Activated CD8-positive, alpha-beta memory T cell treated with anti-CD3 and anti-CD28 coated beads for 36 hours (primary cell): ENCODE measurements at regions not wholly inside any gene's neighbourhood (a gene's known extent, or its start where the extent isn't known, plus 50 kb on each side); places are given as distances from the start of the nearest gene placed in this dataset.
"Not testable (repeated sequence)": the region's sequence is repeated elsewhere in the genome, so short reads cannot be mapped to it uniquely, and the experiment has no call there.

Experiments used
- CTCF ChIA-PET: fragments of 350-600 bp; sonication (Branson Sonifier 250); formaldehyde crosslinking; loops from one replicate; lab custom pipeline; 2021; ENCODE audit warnings: antibody characterized with exemption; lab: Charles Lee
- POLR2A ChIA-PET: fragments of 350-600 bp; sonication (Branson Sonifier 250); formaldehyde crosslinking; loops from one replicate; lab custom pipeline; 2021; ENCODE audit warnings: antibody characterized with exemption; lab: Charles Lee

DNA sequence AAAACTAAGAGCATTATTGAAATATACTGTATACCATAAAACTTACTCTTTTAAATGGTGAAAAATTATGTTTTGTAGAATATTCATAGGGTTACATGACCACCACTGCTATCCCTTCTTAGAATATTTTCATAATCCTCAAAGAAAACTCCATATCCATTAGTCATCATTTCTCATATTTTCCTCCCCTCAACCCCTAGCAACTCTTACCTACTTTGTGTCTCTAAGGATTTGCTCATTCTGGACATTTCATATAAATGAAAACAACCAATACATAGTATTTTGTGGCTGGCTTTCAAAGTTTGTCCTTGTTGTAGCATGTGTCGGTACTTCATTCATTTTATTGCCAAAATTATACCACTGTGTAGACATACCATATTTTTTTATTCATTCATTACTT is 863.8 kb downstream of the KCNA4 start:
- ChIA-PET CTCF (no interaction called here), POLR2A (no interaction called here)

DNA sequence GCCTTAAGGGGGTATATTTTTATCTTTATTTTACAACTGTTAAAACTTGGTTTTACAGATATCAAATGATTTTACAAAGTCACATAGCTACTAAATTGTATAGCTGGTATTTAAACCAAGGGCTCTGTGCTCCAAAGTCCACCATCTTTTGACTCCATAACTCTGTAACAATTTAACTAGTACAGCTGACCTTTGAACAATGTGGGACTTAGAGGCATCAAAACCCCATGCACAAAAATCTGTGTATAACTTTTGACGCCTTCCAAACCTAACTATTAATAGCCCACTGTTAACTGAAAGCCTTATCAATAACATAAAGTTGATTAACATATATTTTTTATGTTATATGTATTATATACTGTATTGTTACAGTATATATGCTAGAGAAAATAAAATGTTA is 874.3 kb downstream of the KCNA4 start:
- CTCF ChIA-PET, POLR2A ChIA-PET: not testable (repeated sequence)

DNA sequence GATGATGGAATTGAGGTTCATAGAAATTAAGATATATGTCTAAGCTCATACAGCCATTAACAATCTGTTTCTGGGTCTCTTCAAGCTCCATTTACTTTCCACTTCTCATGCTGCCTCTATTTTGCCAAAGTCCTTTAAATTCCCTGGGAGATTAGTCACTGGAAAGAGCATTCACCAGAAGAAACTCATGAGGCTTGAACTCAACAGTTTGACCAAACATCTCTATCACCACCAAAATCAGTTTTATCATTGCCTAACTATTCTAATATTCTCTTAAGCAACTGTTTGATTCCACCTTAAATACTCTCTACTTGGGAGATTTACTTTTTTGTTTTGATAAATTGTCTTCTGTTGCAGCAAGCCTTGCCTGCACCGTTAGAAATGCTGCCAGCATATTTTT is 881.3 kb downstream of the KCNA4 start:
- ChIA-PET POLR2A (no interaction called here), CTCF (no interaction called here)

DNA sequence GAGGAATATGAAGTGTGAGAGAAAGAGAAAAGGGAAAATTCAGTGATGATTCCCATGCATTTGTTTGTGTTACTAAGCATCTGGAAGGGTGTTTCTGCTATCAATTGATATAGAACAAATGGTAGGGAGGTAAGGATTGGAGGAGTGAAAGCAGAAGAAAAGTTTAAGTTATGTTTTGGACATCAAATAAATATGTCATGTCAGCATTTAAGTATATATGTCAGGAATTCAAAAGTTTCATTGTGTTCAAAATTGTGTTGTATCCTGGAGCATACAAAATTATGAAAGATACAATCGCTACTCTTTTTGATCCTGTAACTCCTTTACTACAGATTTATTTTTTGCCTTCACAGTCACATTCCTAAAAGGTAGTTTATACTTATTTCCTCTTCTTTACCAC is 885.8 kb downstream of the KCNA4 start:
- ChIA-PET POLR2A (no interaction called here), CTCF (no interaction called here)

DNA sequence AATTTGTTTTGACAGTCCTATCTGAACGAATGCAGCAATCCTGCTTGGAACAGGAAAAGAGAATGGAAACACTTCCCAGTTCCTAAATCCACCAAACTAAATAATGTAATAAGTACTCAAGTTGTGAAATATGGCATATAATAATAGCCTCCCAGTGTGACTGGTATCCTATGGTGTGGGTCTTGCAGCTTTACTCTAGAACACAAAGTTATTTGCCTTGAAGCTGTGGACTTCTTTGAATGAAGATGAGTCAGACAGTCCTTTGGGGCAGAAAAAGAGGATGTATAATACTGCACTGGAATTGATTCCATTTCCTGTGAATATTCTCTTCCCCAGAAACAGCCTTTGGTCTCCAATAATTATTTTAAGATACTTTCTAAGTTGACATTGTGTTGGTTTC is 887.0 kb downstream of the KCNA4 start:
- ChIA-PET CTCF (no interaction called here), POLR2A (no interaction called here)

DNA sequence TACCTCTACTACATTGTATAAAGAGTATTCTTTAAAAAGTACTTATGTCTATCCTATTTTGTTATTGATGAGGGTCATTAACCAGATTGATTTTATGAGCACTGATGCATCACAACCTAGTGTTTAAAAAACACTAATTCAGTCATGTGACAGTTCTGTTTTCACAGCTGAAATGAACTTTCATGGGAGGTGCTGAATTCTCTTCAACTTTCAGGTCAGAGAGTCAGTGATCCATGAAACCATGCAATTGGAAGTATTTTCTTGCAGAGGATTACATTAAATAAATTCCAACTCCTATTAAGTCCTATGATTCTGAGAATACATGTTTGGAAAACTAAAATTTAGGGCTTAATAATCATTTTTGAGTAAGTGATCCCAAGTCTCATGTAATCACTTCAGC is 889.4 kb downstream of the KCNA4 start:
- ChIA-PET POLR2A (no interaction called here), CTCF (no interaction called here)

DNA sequence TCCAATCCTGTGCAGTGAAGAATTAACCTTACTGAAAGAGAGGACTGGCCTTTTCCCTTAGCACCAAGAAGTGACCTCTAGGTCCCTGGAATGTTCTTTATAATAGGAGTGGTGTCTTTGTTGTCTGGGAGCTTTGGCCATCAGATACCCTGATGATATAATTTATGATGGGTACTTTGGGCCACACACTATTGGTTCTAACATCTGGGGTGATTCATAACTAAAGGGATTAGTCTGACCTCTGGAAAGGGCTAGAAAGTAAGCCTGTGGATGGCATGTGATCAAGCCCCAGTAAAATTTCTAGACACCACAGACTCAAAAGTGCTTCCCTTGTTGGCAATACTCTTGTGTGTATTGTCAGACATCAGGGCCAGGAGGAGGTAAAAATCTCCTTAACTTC is 891.2 kb downstream of the KCNA4 start:
- ChIA-PET CTCF (no interaction called here), POLR2A (no interaction called here)

DNA sequence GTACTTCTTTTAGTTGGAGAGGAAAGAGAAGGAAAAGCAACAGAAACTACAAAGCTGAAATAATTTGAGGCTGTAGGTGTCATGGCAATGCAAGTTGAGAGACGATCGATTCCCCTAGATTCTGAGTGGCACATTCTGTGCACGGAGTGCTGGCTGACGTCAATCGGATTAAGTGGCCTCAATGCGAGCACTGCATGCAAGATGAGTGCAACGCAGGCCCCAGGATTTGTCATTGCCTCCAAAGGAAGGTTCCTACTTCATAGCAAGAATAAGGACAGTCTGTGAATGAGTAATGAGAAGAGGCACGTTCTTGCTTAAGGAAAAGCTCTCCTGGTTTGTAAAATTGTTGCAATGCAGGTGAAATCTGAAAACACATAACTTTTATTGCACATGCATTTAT is 892.4 kb downstream of the KCNA4 start:
- CTCF ChIA-PET = no interaction called here
- POLR2A ChIA-PET = no interaction called here

DNA sequence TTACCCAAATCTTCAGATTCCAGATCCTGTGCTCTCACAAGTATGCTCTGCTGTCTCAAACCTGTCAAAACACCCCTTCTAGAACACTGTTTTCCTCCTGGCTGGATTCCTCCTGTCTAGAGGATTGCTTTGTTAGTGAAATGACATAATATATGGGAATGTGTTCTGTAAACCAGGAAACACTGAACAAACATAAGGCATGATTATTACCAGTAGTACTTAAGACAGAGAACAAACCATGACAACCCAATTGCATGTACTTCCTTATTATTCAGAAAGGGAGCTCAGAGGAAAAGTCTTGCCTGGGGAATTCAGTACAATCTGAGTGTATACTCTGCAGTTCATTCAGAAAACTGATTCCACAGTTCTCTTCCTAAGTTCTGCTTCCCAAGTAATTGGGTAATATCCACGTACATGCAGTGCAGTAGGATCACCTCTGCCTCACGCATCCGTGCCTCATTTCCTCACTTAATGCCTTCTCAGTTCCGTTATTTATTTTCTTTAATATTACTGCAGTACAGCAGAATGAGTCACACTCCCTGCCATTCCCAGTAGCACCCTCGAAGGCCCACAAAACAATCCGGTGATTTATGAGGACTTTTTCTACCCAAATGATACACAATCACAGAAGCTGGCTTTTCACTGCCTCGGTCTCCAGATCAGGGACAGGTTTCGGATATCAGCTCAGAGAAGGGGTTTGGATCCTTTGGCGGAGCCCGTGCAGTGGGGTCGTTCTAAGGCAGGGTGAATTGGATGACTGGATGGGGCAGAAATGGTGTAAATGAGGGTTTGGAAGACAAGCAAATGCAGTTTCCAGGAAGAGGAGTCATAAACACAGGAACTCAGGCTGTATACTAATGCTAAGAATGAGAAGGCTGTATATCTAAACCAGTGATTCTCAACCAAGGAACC is 896.9 kb downstream of the KCNA4 start:
- POLR2A ChIA-PET = no interaction called here

DNA sequence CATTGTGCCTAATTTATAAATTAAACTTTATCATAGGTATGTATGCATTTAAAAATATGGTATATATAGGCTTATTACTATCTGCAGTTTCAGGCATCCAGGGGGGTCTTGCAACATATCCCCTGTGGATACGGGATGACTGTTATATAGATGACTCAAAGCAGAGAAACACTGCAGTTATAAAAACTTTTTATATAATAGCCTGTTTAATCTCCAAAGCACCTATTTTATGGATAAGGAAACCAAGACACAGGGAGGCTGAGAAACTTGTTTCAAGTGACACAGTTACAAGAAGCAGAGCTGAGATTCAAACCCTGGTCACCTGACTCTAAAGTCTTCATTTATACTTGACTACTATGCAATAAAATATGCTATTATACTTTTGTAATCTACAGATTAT is 897.7 kb downstream of the KCNA4 start:
- CTCF ChIA-PET = no interaction called here
- POLR2A ChIA-PET = no interaction called here

More for the DNA sequence above, 896.9 kb downstream of the KCNA4 start:
- CTCF ChIA-PET = no interaction called here

DNA sequence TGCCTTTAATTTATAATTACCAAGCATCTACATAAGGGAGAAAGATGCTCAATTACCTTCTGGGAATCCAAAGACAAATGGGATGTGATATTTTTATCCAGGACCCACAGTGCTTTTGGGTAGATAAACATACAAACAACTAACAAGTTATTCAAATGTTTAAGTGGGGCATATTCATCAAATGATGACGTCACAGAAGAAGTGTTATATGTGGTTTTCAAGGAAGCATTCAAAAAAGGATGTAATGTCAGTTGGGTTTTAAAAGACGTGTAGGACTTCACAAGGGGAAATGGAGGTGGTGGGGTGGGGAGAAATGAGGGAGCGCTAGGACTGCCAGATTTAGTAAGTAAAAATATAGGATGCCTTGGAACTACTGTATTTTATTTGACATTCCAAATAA is 915.9 kb downstream of the KCNA4 start:
- ChIA-PET CTCF (no interaction called here), POLR2A (no interaction called here)

DNA sequence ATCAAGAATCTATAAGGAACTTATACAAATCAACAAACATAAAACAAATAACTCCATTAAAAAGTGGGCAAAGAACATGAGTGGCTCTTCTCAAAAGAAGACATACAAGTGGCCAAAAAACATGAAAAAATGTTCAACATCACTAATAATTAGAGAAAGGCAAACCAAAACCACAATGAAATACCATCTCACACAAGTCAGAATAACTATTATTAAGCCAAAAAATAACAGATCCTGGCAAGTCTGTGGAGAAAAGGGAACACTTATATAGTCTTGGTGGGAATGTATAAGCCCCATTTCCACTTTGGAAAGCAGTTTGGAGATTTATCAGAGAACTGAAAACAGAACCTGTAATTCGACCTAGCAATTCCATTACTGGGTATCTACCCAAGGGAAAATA is 921.0 kb downstream of the KCNA4 start:
- CTCF ChIA-PET = no interaction called here
- POLR2A ChIA-PET = no interaction called here

DNA sequence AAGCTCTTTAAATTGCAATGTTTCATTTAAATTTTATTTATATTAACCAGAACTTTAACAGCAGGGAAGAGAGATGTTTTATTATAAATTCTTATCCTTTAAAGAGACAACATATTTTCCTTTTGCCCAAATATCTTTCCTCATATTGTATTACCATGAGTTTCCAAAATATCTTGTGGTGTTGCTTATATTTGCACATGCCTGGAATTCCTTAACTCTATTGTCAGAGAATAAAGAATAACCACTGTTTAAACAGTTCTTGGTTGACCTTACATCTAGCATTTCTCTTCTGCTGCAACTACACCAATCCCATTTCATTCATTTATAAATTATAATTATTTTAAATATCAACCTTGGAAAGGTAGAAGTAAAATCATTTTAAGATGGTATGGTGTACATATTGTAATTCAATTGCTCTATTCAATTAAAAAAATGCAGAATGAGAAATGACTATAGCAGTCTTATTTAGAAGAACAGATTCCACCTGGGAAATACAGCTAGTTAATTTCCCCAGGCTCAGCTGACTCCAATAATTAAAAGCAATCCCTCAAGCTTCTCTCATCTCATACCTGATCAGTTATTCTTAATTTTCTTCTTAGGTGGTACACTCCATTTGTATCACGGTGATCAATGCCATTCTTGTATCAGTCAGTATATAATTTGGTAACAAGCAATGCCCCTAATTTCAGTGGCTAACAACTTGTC is 923.3 kb downstream of the KCNA4 start:
- ChIA-PET CTCF (no interaction called here), POLR2A (no interaction called here)

DNA sequence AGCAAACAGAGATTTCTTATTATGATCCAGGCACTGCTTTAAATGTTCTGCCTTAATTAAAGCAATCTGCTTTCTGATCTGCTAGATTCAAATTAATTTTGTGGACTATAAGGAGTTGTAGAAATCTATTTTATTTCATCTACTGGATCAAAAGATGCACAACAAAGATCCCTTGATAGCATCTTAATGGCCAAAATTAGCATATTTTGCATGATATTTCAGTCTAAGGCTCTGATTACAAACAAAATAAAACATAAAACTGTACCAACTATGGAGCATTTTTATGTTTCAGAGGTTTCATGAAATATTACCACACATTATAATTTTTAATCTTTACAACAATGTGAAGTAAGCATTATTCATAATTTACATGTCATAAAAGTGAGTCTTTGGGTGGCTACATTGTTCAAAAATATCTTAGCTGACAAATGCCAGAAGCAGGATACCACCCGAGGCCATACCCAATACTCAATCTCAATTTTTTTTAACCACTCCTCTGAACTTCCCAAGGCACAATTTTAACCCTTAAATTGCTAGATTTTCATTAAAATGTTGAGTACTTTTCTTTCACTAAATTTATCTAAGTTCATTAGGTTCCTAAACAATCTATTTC is 929.5 kb downstream of the KCNA4 start:
- ChIA-PET CTCF (no interaction called here), POLR2A (no interaction called here)

DNA sequence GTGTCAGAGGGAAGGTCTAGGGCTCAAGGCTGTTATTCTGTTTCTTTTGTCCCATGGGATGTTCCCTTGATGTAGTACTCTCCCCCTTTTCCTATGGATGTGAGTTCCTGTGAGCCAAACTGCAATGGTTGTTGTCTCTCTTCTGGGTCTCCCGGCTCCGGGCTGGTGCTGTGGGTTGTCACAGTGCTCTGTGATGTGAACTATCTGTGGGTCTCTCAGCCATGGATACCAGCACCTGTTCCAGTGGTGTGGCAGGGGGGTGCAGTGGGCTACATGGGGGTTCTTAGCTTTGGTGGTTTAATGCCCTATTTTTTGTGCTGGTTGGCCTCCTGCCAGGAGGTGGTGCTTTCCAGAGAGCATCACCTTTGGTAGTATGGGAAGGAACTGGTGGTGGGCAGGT is 941.1 kb downstream of the KCNA4 start:
- ChIA-PET CTCF (no interaction called here), POLR2A (no interaction called here)

DNA sequence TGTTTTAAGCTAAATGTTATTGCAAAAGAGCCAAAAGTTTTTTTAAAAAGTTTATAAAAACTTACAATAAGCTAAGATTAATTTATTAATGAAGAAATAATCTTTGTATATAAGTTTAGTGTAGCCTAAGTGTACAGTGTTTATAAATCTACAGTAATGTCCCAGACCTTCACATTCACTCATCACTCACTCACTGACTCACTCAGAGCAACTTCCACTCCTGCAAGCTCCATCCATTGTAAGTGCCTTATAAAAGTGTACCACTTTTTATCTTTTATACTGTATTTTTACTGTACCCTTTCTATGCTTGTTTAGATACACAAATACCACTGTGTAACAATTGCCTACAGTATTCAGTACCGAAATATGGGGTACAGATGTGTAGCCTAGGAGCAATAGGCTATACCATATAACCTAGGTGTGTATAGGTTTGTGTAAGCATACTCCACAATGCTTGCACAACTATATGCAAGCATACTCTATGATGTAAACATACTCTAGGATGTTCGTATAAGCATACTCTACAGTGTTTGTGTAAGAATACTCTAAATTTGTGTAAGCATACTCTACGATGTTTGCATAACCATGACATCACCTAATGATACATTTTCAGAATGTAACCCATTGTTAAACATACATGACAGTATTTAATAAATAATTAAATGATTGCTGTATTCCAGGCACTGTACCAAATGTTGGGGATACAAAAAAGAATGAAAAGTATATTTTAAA is 953.0 kb downstream of the KCNA4 start:
- POLR2A ChIA-PET = no interaction called here
- CTCF ChIA-PET = no interaction called here

DNA sequence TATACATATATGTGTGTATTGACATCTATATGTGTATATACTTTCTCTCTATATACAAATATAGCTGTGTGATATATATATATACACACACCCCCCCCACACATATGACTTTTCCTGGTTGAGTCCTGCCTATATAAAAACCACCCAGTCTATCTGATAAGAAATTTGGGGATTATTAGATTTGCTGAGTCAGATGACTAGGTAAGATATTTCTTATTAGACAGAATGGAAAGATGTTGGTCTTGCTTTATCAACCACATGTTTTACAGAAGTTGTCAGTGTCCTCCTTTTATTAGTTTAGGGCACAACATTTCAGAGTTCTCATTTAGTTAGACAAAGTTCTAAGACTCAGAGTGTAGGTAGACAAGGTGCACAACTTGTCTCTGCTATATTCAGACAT is 953.3 kb downstream of the METTL15 start:
- ChIA-PET POLR2A (no interaction called here), CTCF (no interaction called here)

DNA sequence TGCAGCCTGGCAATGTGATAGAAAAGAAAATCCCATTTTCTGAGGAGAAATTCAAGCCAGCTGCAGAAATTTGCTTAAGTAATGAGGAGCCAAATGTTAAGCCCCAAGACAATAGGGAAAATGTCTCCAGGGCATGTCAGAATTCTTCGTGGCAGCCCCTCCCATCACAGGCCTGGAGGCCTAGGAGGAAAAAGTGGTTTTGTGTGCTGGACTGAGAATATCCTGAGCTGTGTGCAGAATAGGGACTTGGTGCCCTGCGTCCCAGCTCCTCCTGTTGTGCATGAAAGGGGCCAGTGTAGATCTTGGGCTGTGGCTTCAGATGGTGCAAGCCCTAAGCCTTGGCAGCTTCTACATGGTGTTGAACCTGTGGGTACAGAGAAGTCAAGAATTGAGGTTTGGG is 948.3 kb downstream of the METTL15 start:
- CTCF ChIA-PET, POLR2A ChIA-PET: not testable (repeated sequence)

DNA sequence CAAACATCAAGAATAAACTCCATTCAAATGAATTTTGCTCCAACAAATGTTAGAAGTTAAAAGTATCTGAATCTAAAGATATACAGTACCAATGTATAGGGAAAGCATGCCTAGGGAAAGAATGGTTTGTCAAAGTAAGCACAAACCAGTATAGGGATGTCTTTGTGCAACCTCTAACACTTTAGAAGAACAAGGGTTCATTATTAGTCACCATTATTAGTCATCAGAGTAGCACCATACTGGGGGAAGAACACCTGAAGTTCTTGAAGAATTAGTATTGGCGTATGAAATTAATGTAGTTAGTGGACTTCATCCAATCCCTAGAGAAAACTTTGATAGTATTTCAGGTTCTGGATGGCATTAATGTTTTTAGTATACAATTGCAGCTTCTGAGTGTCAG is 943.7 kb downstream of the METTL15 start:
- CTCF ChIA-PET = no interaction called here
- POLR2A ChIA-PET = no interaction called here

DNA sequence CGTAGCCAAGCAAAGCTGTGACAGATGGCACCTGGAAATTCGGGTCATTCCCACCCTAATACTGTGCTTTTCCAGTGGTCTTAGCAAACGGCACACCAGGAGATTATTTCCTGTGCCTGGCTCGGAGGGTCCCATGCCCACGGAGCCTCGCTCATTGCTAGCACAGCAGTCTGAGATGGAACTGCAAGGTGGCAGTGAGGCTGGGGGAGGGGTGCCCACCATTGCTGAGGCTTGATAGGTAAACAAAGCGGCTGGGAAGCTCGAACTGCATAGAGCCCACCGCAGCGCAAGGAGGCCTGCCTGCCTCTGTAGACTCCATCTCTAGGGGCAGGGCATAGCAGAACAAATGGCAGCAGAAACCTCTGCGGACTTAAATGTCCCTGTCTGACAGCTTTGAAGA is 942.8 kb downstream of the METTL15 start:
- CTCF ChIA-PET, POLR2A ChIA-PET: not testable (repeated sequence)
